Fibroblast of lung (primary cell): ENCODE measurements at regions not wholly inside any gene's neighbourhood (a gene's known extent, or its start where the extent isn't known, plus 50 kb on each side); places are given as distances from the start of the nearest gene placed in this dataset.
A peak's percentile ranks its signal among the peaks of the same experiment; 100 is the strongest.
"Not testable (repeated sequence)": the region's sequence is repeated elsewhere in the genome, so short reads cannot be mapped to it uniquely, and the experiment has no call there.

Experiments
- DNase-seq, 2 donors: peaks; one replicate each; pipeline versions ENCODE4 v3.0.0 to v3.0.0-alpha.2; 2010; ENCODE audit warnings: low read depth in 2 of 2
- H2AFZ ChIP-seq: 2 replicates; pipeline ENCODE4 v1.5.1; 2012; ENCODE audit warnings: low read length, control low read depth, inconsistent platforms
- H3K27ac ChIP-seq: 2 replicates; pipeline ENCODE4 v1.5.1; 2011; ENCODE audit warnings: low read length, control low read depth; ENCODE audit not compliant: insufficient read depth
- H3K27me3 ChIP-seq: 2 replicates; pipeline ENCODE4 v1.5.1; 2011; ENCODE audit warnings: mild to moderate bottlenecking, low read length; ENCODE audit not compliant: control insufficient read depth, insufficient read depth
- H3K36me3 ChIP-seq: 2 replicates; pipeline ENCODE4 v1.5.1; 2011; ENCODE audit warnings: low read length; ENCODE audit not compliant: control insufficient read depth, insufficient read depth
- H3K4me1 ChIP-seq: 2 replicates; pipeline ENCODE4 v1.5.1; 2011; ENCODE audit warnings: low read length; ENCODE audit not compliant: control insufficient read depth, insufficient read depth; ENCODE audit errors: extremely low read depth
- H3K4me2 ChIP-seq: 2 replicates; pipeline ENCODE4 v1.5.1; 2011; ENCODE audit warnings: low read length, control low read depth; ENCODE audit not compliant: insufficient read depth; ENCODE audit errors: extremely low read depth
- H3K4me3 ChIP-seq, 4 experiments: fragments of 200-600 bp in 1 of 4; sonication (generic) in 1 of 4; replicated peaks in 1 of 4; 2 replicates each; pipeline ENCODE4 v1.5.1; 2011 to 2016; ENCODE audit warnings: low read length in 4 of 4, low read depth in 3 of 4, mild to moderate bottlenecking in 3 of 4, control low read depth in 2 of 4, inconsistent platforms in 1 of 4, mixed read lengths in 1 of 4; ENCODE audit not compliant: insufficient read depth in 1 of 4; ENCODE audit errors: control extremely low read depth in 1 of 4
- H3K79me2 ChIP-seq: 2 replicates; pipeline ENCODE4 v1.5.1; 2012; ENCODE audit warnings: mild to moderate bottlenecking, low read length, inconsistent platforms; ENCODE audit not compliant: control insufficient read depth, insufficient read depth
- H3K9ac ChIP-seq: 2 replicates; pipeline ENCODE4 v1.5.1; 2011; ENCODE audit warnings: mild to moderate bottlenecking, low read length, control low read depth; ENCODE audit not compliant: insufficient read depth
- H3K9me3 ChIP-seq: 2 replicates; pipeline ENCODE4 v1.5.1; 2012; ENCODE audit warnings: low read depth, low read length; ENCODE audit not compliant: control insufficient read depth, insufficient read depth
- H4K20me1 ChIP-seq: 2 replicates; pipeline ENCODE4 v1.5.1; 2011; ENCODE audit warnings: low read length; ENCODE audit not compliant: control insufficient read depth, insufficient read depth; ENCODE audit errors: extremely low read depth
- EZH2 ChIP-seq: IDR thresholded peaks from 2 replicates; pipeline ENCODE4 v1.5.1; 2012; ENCODE audit warnings: low read length, control low read depth, mild to moderate bottlenecking; ENCODE audit errors: missing control alignments
- TF ChIP-seq, protein P1 (sequence below), 2 donors: IDR thresholded peaks in 1 of 2; conservative IDR thresholded peaks in 1 of 2; 1 replicate in 1 of 2; 2 replicates in 1 of 2; pipeline ENCODE4 v1.5.1; 2011 to 2012; ENCODE audit warnings: low read length in 2 of 2, control low read depth in 1 of 2, inconsistent platforms in 1 of 2, low read depth in 1 of 2, mild to moderate bottlenecking in 1 of 2

GRCh38 chr1:74858136-74858535, 125.2 kb downstream of the TYW3 start:
- Histone ChIP-seq H4K20me1 (no peaks in the 10 kb centered on the region), H3K4me2 (no peak overlapping the region), H3K79me2 (no peaks in the 10 kb centered on the region), H2AFZ (no peak overlapping the region), H3K27ac (no peak overlapping the region), H3K4me1 (no peaks in the 10 kb centered on the region), H3K27me3 (no peaks in the 10 kb centered on the region), H3K9ac (no peak overlapping the region), H3K9me3 (no peaks in the 10 kb centered on the region), H3K36me3 (no peaks in the 10 kb centered on the region), H3K4me3 (no peak overlapping the region)
- TF ChIP-seq, protein P1, sequence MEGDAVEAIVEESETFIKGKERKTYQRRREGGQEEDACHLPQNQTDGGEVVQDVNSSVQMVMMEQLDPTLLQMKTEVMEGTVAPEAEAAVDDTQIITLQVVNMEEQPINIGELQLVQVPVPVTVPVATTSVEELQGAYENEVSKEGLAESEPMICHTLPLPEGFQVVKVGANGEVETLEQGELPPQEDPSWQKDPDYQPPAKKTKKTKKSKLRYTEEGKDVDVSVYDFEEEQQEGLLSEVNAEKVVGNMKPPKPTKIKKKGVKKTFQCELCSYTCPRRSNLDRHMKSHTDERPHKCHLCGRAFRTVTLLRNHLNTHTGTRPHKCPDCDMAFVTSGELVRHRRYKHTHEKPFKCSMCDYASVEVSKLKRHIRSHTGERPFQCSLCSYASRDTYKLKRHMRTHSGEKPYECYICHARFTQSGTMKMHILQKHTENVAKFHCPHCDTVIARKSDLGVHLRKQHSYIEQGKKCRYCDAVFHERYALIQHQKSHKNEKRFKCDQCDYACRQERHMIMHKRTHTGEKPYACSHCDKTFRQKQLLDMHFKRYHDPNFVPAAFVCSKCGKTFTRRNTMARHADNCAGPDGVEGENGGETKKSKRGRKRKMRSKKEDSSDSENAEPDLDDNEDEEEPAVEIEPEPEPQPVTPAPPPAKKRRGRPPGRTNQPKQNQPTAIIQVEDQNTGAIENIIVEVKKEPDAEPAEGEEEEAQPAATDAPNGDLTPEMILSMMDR (conservative IDR thresholded peaks at IDR 0.05 in 1 of 2, IDR thresholded peaks at IDR 0.05 in 1 of 2; ENCODE audit: low read depth in 1 of 2, low read length in 2 of 2): no peak
- TF ChIP-seq EZH2: no peak
- peak in 1 of 2 donors; percentile 10 for DNase-seq

DNA sequence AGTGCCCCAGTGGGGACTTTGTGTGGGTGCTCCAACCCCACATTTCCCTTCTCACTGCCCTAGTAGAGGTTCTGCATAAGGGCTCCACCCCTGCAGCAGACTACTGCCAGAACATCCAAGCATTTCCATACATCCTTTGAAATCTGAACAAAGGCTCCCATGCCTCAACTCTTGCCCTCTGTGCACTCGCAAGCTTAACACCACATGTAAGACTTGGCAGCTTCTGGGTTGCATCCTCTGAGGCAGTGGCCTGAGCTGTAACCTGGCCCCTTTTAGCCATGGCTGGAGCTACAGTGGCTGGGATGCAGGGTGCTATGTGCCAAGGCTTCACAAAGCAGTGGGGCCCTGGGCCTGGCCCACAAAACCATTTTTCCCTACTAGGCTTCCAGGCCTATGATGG, 128.9 kb downstream of the TYW3 start:
- Histone ChIP-seq H4K20me1 (no peaks in the 10 kb centered on the region), H3K9me3 (no peaks in the 10 kb centered on the region), H3K9ac (no peak overlapping the region), H3K79me2 (no peaks in the 10 kb centered on the region), H3K27ac (no peak overlapping the region), H2AFZ (no peak overlapping the region), H3K36me3 (no peaks in the 10 kb centered on the region), H3K4me1 (no peaks in the 10 kb centered on the region), H3K4me2 (no peak overlapping the region), H3K4me3 (no peak overlapping the region), H3K27me3 (no peaks in the 10 kb centered on the region)
- no peak for DNase-seq
- TF ChIP-seq, protein P1 (conservative IDR thresholded peaks at IDR 0.05 in 1 of 2, IDR thresholded peaks at IDR 0.05 in 1 of 2; ENCODE audit: low read depth in 1 of 2, low read length in 2 of 2): no peak
- TF ChIP-seq EZH2: no peak

- Histone ChIP-seq H3K36me3 (no peaks in the 10 kb centered on the region), H3K4me3 (no peak overlapping the region), H3K4me1 (no peaks in the 10 kb centered on the region), H3K79me2 (no peaks in the 10 kb centered on the region), H4K20me1 (no peaks in the 10 kb centered on the region), H3K9me3 (no peaks in the 10 kb centered on the region), H3K9ac (no peak overlapping the region), H3K27ac (no peak overlapping the region), H3K27me3 (no peaks in the 10 kb centered on the region), H3K4me2 (no peak overlapping the region), H2AFZ (no peak overlapping the region)
- no peak for TF ChIP-seq EZH2
- TF ChIP-seq, protein P1 (conservative IDR thresholded peaks at IDR 0.05 in 1 of 2, IDR thresholded peaks at IDR 0.05 in 1 of 2; ENCODE audit: low read depth in 1 of 2, low read length in 2 of 2): no peak
- DNase-seq: no peak
Measured at GRCh38 chr1:74869702-74870101, 136.8 kb downstream of the TYW3 start.

- H3K79me2 ChIP-seq, DNase-seq, H3K9ac ChIP-seq, H3K9me3 ChIP-seq, H3K27me3 ChIP-seq, H3K4me2 ChIP-seq, H3K27ac ChIP-seq, H3K36me3 ChIP-seq, H2AFZ ChIP-seq, H4K20me1 ChIP-seq, H3K4me1 ChIP-seq, H3K4me3 ChIP-seq: not testable (repeated sequence)
Measured at GRCh38 chr1:74877366-74877765, 144.4 kb downstream of the TYW3 start.
